Uterus (tissue), 3 donors: ENCODE measurements at regions not wholly inside any gene's neighbourhood (a gene's known extent, or its start where the extent isn't known, plus 50 kb on each side); places are given as distances from the start of the nearest gene placed in this dataset.

Source experiments
- DNase-seq, 2 donors: peaks; one replicate each; pipeline ENCODE4 v3.0.0-alpha.2; 2019 to 2020
- H3K27ac ChIP-seq, 2 donors: fragments of 200-600 bp; sonication (generic); 1 replicate in 1 of 2; 2 replicates in 1 of 2; pipeline ENCODE4 v1.5.1; 2016 to 2018
- H3K27me3 ChIP-seq, 2 donors: fragments of 200-600 bp; sonication (generic); one replicate each; pipeline ENCODE4 v1.5.1; 2018 to 2019; ENCODE audit warnings: control low read depth in 1 of 2
- H3K36me3 ChIP-seq, 2 donors: fragments of 200-600 bp; sonication (generic); one replicate each; pipeline ENCODE4 v1.5.1; 2019; ENCODE audit warnings: control low read depth in 1 of 2
- H3K4me1 ChIP-seq, 2 donors: fragments of 200-600 bp; sonication (generic); one replicate each; pipeline ENCODE4 v1.5.1; 2018 to 2019; ENCODE audit warnings: control low read depth in 1 of 2
- H3K4me3 ChIP-seq, 2 donors: fragments of 200-600 bp; sonication (generic); 1 replicate in 1 of 2; 2 replicates in 1 of 2; pipeline ENCODE4 v1.5.1; 2018 to 2019; ENCODE audit warnings: mild to moderate bottlenecking in 1 of 2
- H3K9me3 ChIP-seq, 2 donors: fragments of 200-600 bp; sonication (generic); one replicate each; pipeline ENCODE4 v1.5.1; 2019; ENCODE audit warnings: control low read depth in 1 of 2
- POLR2A ChIP-seq, 2 donors: fragments of 450-650 bp; IDR thresholded peaks; one replicate each; pipeline ENCODE4 v1.6.1; 2016; ENCODE audit warnings: antibody characterized with exemption in 2 of 2, mild to moderate bottlenecking in 1 of 2, moderate library complexity in 1 of 2
- intact Hi-C: fragments of 100-400 bp; cut with DNase I; formaldehyde crosslinking; loops from one replicate; pipeline ENCODE4 v1.15.1; 2023; ENCODE audit warnings: low total_unique reads
- TF ChIP-seq, protein P1 (sequence below), 4 experiments: fragments of 200-600 bp in 2 of 4; fragments of 450-650 bp in 2 of 4; sonication (generic) in 2 of 4; IDR thresholded peaks; one replicate each; pipeline ENCODE4 v1.5.1; 2016 to 2019; ENCODE audit warnings: antibody characterized with exemption in 4 of 4, mild to moderate bottlenecking in 2 of 4, moderate library complexity in 1 of 4
- donor health status: DM: yes; HTN: yes; CAD: no.

DNA sequence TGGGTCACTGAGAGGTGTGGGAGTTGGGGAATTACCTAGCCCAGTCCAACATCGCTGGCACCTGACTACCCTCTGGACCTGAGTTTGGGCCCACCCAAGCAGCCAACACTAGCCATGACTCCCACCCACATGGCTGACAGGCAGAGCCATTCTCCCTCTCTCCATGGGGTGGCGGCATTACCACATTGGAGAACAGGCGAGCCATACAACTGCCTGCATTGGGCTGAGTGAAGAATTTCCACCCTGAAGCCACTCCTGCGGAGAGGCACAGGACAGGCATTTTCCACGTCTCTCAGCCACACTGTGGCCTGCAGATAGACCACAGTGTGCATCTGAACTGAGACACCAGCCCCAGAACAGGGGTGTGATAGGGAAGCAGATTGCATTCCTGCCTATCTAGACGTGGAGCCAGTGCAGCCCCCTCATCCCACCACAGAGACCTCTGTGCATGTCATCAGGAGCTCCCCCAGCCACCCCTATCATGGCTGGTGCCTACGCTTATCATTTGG lies 58.2 kb upstream of the ANTXRL start:
- intact Hi-C loops = no loop called here
- Histone ChIP-seq H3K27me3 (no peaks in the 10 kb centered on the region), H3K27ac (no peak overlapping the region), H3K9me3 (no peaks in the 10 kb centered on the region), H3K36me3 (no peaks in the 10 kb centered on the region), H3K4me1 (no peaks in the 10 kb centered on the region), H3K4me3 (no peak overlapping the region)
- TF ChIP-seq, protein P1, sequence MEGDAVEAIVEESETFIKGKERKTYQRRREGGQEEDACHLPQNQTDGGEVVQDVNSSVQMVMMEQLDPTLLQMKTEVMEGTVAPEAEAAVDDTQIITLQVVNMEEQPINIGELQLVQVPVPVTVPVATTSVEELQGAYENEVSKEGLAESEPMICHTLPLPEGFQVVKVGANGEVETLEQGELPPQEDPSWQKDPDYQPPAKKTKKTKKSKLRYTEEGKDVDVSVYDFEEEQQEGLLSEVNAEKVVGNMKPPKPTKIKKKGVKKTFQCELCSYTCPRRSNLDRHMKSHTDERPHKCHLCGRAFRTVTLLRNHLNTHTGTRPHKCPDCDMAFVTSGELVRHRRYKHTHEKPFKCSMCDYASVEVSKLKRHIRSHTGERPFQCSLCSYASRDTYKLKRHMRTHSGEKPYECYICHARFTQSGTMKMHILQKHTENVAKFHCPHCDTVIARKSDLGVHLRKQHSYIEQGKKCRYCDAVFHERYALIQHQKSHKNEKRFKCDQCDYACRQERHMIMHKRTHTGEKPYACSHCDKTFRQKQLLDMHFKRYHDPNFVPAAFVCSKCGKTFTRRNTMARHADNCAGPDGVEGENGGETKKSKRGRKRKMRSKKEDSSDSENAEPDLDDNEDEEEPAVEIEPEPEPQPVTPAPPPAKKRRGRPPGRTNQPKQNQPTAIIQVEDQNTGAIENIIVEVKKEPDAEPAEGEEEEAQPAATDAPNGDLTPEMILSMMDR (IDR thresholded peaks at IDR 0.05) = peak; percentile 77 to 91 (median 81)
- no peak for TF ChIP-seq POLR2A (IDR thresholded peaks at IDR 0.05)
- DNase-seq = peak; percentile 47 to 54

DNA sequence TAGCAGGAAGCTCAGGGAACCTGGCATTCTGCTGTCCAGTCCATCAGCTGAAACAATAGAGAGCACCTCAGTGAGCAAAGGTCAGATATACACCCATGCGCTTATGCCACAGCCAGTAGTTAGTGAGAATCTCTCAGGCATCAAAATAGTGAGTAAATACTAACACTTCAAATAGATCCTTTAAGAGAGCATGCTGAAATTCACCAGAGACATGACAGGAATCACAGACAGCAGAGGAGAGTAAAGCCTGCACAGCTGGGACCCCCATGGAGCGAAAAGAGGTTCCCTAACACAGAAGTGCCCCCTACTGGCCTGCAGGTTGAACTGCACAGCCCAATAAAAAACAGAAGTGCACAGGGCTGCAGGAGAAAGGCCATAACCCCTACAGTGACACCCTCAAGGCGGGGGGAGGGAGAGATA lies 57.6 kb upstream of the ANTXRL start:
- intact Hi-C loops = no loop called here
- Histone ChIP-seq H3K27ac (no peak overlapping the region), H3K4me3 (no peak overlapping the region), H3K36me3 (no peaks in the 10 kb centered on the region), H3K9me3 (no peaks in the 10 kb centered on the region), H3K4me1 (no peaks in the 10 kb centered on the region), H3K27me3 (no peaks in the 10 kb centered on the region)
- DNase-seq = peak; percentile 1 to 8
- no peak for TF ChIP-seq POLR2A (IDR thresholded peaks at IDR 0.05)
- TF ChIP-seq, protein P1 (IDR thresholded peaks at IDR 0.05) = no peak

DNA sequence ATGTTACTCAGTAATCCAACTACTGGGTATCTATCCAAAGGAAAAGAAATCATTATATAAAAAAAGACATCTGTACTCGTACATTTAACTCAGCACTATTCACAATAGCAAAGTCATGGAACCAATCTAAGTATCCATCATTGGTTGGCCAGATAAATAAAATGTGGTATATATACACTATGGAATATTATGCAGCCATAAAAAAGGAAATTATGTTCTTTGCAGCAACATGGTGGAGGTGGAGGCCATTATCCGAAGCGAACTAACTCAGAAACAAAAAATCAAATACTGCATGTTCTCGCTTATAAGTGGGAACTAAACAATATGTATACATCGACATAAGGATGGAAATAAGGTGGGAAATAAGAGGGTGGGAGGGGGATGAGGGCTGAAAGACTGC lies 56.2 kb upstream of the ANTXRL start:
- intact Hi-C loops = no loop called here
- TF ChIP-seq, protein P1 (IDR thresholded peaks at IDR 0.05) = no peak
- TF ChIP-seq POLR2A (IDR thresholded peaks at IDR 0.05) = no peak

DNA sequence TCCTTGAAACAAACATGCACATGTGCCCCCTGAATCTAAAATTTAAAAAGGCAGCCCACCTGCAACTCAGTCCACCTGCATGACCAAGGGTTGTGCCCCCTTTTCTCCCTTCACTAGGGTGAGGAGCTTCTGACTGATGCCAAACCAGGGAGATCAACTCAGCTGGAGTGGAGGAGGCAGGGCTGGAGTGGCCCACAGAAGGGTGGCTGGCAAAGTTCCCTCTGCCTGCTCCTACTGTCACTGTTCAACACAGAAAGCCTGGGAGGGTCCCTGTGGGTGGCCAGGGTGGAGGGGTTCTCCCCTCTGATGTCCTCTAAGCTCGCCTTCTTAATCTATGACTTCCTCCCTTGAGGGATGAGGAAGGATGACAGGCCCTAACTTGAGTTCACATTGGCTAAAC lies 55.7 kb upstream of the ANTXRL start:
- DNase-seq = peak in 1 of 2 donors; percentile 1

More for the DNA sequence above, 56.2 kb upstream of the ANTXRL start:
- no peak overlapping the region for H3K27ac ChIP-seq
- H3K4me3 ChIP-seq = no peak overlapping the region
- H3K36me3 ChIP-seq = no peaks in the 10 kb centered on the region
- no peak for DNase-seq
- H3K4me1 ChIP-seq = no peaks in the 10 kb centered on the region
- H3K27me3 ChIP-seq = no peaks in the 10 kb centered on the region
- no peaks in the 10 kb centered on the region for H3K9me3 ChIP-seq

GRCh38 chr10:46232084-46232483 lies 54.7 kb upstream of the ANTXRL start:
- Histone ChIP-seq H3K9me3 (no peaks in the 10 kb centered on the region), H3K27ac (no peak overlapping the region), H3K4me3 (no peak overlapping the region), H3K27me3 (no peaks in the 10 kb centered on the region), H3K36me3 (no peaks in the 10 kb centered on the region), H3K4me1 (no peaks in the 10 kb centered on the region)
- TF ChIP-seq POLR2A (IDR thresholded peaks at IDR 0.05) = no peak
- TF ChIP-seq, protein P1 (IDR thresholded peaks at IDR 0.05) = no peak
- intact Hi-C loops = no loop called here
- DNase-seq = peak; percentile 2

More for the DNA sequence above, 55.7 kb upstream of the ANTXRL start:
- TF ChIP-seq, protein P1 (IDR thresholded peaks at IDR 0.05) = no peak
- no peak for TF ChIP-seq POLR2A (IDR thresholded peaks at IDR 0.05)
- Histone ChIP-seq H3K9me3 (no peaks in the 10 kb centered on the region), H3K36me3 (no peaks in the 10 kb centered on the region), H3K4me1 (no peaks in the 10 kb centered on the region), H3K27ac (no peak overlapping the region), H3K4me3 (no peak overlapping the region), H3K27me3 (no peaks in the 10 kb centered on the region)
- intact Hi-C loops = no loop called here
